ENCODE measurements at regions not wholly inside any gene's neighbourhood (a gene's known extent, or its start where the extent isn't known, plus 50 kb on each side); places are given as distances from the start of the nearest gene placed in this dataset.

DNA sequence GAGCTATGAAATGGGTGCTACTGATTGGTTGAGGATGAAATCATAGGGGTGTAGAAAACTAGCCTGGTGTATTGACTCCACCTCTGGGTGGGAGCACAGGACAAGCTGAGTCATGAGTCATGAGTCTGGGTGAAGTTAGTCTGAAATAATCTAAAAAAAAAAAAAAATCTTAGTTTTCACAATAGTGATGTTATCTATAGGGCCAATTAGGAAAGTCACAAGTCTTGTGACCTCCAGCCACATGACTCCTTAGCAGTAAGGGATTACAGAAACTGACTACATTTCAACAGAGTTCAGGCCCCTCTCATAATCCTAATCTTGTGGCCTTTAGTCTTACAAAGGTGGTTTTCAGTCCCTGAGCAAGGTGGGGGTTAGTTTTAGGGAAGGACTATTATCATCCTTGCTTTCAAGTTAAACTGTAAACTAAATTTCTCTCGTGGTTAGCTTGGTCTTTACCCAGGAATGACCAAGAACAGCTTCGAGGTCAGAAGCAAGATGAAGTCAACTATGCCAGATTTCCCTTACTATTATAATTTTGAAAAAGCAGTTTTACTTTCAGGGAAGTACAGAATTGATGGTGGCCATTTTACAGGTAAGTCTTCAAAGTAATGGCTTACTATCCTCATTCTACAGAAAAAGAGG is 338.0 kb upstream of the GYPC start:
- TF ChIP-seq POLR2A (IDR thresholded peaks at IDR 0.05; ENCODE audit: extremely low read depth, insufficient read length) (no peak), MYC (IDR thresholded peaks at IDR 0.05; ENCODE audit: low read depth, low read length) (no peak)
- TF ChIP-seq, protein P1, sequence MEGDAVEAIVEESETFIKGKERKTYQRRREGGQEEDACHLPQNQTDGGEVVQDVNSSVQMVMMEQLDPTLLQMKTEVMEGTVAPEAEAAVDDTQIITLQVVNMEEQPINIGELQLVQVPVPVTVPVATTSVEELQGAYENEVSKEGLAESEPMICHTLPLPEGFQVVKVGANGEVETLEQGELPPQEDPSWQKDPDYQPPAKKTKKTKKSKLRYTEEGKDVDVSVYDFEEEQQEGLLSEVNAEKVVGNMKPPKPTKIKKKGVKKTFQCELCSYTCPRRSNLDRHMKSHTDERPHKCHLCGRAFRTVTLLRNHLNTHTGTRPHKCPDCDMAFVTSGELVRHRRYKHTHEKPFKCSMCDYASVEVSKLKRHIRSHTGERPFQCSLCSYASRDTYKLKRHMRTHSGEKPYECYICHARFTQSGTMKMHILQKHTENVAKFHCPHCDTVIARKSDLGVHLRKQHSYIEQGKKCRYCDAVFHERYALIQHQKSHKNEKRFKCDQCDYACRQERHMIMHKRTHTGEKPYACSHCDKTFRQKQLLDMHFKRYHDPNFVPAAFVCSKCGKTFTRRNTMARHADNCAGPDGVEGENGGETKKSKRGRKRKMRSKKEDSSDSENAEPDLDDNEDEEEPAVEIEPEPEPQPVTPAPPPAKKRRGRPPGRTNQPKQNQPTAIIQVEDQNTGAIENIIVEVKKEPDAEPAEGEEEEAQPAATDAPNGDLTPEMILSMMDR (IDR thresholded peaks at IDR 0.05; ENCODE audit: low read depth, low read length) = no peak
- TF ChIP-seq, protein P2, sequence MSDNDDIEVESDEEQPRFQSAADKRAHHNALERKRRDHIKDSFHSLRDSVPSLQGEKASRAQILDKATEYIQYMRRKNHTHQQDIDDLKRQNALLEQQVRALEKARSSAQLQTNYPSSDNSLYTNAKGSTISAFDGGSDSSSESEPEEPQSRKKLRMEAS (IDR thresholded peaks at IDR 0.05; ENCODE audit: low read depth, low read length) = no peak

All from NB4 (cell line).